GM10266 (cell line): ENCODE measurements at regions not wholly inside any gene's neighbourhood (a gene's known extent, or its start where the extent isn't known, plus 50 kb on each side); places are given as distances from the start of the nearest gene placed in this dataset.

Experiments used
- DNase-seq: peaks from one replicate; pipeline ENCODE4 v3.0.0; 2012; ENCODE audit errors: extremely low spot score
- TF ChIP-seq, protein P1 (sequence below): IDR thresholded peaks from 2 replicates; pipeline ENCODE4 v1.5.1; 2012; ENCODE audit warnings: mild to moderate bottlenecking, low read depth; ENCODE audit not compliant: control insufficient read depth, insufficient read depth; ENCODE audit errors: missing control alignments

DNA sequence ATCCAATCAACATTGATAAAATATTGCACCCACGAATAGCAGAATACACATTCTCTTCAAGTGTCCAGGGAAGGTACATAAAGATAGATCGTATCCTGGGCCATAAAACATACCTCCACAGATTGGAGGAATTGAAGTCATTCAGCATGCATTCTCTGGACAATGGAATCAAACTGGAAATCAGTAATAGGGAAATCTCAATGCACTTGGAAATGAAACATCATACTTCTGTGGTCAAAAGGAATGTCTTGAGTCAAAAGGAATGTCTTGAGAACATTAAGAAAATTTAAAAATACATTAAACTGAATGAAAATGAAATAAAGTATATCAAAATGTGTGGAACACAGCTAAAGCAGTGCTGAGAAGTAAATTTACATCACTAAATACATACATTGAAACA, 138.8 kb downstream of the TFAP2A start:
- no peak for DNase-seq
- TF ChIP-seq, protein P1, sequence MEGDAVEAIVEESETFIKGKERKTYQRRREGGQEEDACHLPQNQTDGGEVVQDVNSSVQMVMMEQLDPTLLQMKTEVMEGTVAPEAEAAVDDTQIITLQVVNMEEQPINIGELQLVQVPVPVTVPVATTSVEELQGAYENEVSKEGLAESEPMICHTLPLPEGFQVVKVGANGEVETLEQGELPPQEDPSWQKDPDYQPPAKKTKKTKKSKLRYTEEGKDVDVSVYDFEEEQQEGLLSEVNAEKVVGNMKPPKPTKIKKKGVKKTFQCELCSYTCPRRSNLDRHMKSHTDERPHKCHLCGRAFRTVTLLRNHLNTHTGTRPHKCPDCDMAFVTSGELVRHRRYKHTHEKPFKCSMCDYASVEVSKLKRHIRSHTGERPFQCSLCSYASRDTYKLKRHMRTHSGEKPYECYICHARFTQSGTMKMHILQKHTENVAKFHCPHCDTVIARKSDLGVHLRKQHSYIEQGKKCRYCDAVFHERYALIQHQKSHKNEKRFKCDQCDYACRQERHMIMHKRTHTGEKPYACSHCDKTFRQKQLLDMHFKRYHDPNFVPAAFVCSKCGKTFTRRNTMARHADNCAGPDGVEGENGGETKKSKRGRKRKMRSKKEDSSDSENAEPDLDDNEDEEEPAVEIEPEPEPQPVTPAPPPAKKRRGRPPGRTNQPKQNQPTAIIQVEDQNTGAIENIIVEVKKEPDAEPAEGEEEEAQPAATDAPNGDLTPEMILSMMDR = no peak

DNA sequence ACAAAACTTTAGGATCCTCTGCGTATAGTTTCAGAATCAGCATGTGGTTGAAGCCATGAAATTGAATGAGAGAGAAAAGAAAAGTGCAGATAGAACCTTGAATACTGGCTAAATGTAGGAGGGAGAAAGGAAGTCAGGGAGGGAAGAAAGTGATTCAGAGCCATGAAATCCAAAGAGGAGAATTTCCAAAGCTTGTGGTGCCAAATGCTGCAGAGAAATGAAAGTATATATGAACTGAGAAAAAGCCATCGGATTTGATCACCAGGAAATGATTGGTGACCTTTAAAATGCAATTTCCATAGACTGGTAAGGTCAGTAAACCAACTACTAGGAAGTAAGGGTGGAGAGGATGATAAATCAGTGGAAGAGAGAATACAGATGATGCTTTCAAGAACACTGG, 142.3 kb downstream of the TFAP2A start:
- TF ChIP-seq, protein P1 = no peak
- DNase-seq = no peak

DNA sequence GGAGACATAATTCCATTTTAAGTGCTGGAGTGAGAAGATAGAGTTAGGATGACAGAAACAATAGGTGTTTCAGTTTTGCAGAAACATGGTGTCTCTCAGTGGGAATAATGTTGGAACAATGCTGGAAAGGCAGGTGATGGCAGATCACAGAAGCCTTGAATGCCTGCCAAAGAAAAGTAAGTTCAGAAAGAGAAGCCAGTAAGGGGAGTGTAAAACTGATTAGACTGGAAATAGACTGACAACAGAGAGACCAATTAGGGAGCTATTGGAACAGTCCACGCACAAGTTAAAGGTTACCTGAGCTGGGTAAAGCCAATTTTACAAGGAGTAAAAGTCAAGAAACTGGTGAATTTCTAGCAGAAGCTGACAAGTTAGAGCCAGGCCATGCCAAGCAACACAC, 142.9 kb downstream of the TFAP2A start:
- DNase-seq = no peak
- TF ChIP-seq, protein P1 = no peak

DNA sequence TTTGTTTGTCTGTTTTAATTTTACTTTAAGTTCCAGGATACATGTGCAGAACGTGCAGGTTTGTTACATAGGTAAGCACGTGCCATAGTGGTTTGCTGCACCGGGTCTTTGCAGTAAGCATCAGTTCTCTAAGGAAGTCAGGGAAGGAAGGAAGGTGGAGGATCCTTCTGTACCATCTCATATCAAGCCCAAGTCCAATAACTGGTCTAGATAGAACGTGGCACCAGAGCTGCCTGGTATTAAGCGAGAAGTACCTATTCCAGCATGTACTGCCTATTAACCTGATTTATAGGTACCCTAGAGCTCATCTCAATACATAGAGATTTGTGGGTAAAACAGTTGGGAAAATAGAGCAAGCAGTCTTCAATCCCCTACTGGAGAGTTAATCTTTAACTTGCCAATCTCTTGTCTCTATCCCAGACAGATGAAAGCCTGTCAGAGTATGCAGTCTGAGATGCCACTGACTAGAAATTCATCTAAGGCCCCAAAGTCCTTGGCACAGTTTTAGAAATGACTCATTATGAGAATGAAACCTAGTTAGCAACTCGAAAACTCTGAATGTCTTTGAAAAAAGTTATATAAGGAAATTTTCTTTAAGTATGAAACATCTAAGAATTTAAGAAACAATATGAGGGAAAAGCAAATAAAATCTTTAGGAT, 144.9 kb downstream of the TFAP2A start:
- no peak for DNase-seq
- TF ChIP-seq, protein P1 = no peak

GRCh38 chr6:10268611-10269310, 146.1 kb downstream of the TFAP2A start:
- DNase-seq = no peak
- TF ChIP-seq, protein P1 = no peak

DNA sequence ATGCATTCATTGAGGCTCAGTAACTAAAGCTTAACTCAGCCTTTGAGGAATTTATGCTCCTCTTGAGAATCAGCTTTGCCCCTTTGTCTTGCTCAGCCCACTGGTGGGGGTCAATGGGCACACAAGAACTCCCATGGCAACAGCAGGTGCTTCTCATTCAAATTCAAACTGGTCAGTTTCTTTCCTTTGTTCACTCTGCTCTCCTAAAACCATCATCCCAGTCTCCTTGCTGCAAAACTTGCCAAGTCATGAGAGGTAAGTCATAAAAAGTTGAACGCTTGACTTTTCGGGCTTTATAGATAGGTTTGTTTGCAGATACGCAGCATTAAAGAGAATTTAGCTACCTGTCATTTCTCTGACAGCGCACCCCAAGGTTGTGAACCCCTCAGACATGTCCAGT, 146.8 kb downstream of the TFAP2A start:
- TF ChIP-seq, protein P1 = no peak
- DNase-seq = no peak

DNA sequence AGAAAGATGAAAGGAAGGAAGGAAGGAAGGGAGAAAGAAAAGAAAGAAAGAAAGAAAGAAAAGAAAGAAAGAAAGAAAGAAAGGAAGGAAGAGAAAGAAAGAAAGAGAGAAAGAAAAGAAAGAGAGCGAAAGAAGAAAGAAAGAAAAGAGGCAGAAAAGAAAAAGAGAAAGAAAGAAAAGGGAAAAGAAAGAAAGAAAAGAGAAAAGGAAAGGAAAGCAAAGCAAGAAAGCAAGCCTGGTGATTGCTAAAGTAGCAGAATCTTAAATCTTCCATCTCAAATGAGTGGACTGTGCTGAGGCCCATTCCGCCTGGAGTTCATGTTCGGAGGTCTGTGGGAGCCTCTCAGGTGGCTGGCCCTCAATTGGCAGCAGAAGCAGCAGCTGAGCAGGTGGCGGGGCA, 148.4 kb downstream of the TFAP2A start:
- no peak for DNase-seq
- TF ChIP-seq, protein P1 = no peak
